Right kidney (tissue), 1 donor: ENCODE measurements at regions not wholly inside any gene's neighbourhood (a gene's known extent, or its start where the extent isn't known, plus 50 kb on each side); places are given as distances from the start of the nearest gene placed in this dataset.

ENCODE experiments used
- DNase-seq: peaks from one replicate; pipeline ENCODE4 v3.0.0-alpha.2; 2016

GRCh38 chr5:17431272-17432050, 66.6 kb upstream of the TAF11L2 start:
- no peak for DNase-seq

DNA sequence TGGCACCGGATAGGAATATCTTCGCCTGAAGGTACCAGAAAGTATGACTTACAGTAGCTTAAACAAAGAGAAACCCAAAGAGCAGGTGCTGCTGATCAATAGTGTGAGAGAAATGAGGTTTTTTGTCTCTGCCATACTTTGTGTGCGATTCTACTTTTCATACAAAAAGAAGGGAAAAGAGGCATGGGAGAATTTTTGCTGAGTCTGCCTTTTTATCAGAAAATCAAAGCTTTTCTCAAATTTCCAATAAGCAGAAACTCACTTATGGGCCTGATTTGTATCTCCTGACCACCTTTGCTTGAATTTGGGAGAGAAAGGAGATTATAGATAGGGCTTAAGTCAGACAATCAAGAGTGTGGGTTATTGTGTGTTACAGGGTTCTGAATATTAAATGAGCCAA, 65.5 kb upstream of the TAF11L2 start:
- DNase-seq, result no peak

GRCh38 chr5:17433406-17433805, 64.6 kb upstream of the TAF11L2 start:
- no peak for DNase-seq

GRCh38 chr5:17434982-17435381, 63.0 kb upstream of the TAF11L2 start:
- no peak for DNase-seq

GRCh38 chr5:17436350-17436749, 61.7 kb upstream of the TAF11L2 start:
- DNase-seq, result no peak

DNA sequence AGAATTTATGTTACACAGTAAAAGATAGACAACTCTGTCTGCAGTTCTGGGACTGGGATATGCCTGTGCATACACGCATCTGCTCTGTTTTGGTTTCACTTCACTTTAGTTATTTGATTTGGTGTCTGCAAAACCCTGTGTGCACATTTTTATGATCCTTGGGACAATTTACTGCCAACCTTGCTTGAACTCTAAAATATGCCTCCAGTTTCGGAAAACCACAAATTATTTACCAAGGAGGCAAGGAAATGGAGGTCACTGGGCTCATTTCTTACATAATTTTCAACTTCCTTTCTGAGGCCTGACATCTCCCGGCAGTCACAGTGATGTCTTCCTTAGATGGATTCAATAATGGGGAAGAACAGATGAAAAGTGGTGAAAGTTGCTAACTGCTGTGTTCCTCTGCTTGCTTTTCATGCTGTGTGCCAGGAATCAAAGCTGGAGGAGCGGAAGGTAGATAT, 61.2 kb upstream of the TAF11L2 start:
- DNase-seq, result peak; percentile 21

DNA sequence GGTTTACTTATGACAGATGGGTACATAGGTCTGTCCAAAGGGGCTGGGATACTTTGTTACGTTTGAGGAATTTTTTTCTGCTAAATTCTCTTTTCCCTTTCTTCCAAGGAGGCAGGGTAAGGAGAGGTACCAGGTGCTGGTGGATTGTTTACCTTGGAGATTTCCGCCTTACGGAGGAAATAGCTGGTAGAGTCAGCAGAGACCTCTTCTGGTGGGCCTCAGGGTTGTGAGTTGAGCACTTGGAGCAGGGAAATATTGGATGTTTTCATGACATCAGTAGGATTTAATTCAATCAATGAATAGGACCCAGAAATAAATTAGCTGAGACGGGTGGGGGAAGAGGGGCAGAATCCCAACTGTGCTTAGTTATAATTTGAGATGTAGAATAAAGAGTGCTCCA, 60.0 kb upstream of the TAF11L2 start:
- no peak for DNase-seq

DNA sequence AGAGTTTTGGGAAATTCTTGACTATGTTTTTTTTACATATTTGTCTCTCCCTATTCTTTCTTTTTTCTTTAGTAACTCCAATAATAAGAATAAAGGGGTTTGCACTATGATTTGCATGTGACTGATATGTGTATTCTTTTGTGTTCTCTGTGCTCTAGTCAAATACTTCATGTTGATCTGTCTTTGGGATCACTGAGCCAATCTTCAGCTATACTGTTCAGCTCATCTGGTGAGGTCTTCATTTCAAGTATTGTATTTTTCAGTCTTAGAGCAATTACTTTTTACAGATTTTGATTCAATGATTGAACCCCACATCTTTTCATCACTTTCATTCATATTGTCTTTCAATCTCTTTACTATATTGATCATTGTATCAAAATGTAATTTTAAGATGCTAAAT, 58.1 kb upstream of the TAF11L2 start:
- DNase-seq, result no peak

GRCh38 chr5:17440766-17441165, 57.3 kb upstream of the TAF11L2 start:
- no peak for DNase-seq

DNA sequence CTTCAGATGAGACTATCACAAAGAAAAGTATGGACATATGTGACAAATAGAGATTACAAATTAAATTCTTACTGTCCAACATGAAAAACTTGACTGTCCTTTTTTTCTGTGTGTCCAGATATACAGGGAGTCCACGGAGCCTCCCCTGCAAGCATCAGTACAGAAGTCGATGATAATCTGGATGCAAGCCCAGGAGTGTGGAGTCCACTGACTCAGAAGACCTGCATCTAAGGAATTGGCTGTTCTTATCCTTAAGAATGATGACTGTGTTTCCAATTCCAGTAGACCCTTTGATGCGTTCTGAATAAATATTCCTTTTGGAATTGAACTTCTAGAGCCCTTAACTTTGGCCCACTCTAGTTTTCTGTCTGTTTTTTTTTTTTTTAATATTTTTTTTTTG, 56.7 kb upstream of the TAF11L2 start:
- no peak for DNase-seq

DNA sequence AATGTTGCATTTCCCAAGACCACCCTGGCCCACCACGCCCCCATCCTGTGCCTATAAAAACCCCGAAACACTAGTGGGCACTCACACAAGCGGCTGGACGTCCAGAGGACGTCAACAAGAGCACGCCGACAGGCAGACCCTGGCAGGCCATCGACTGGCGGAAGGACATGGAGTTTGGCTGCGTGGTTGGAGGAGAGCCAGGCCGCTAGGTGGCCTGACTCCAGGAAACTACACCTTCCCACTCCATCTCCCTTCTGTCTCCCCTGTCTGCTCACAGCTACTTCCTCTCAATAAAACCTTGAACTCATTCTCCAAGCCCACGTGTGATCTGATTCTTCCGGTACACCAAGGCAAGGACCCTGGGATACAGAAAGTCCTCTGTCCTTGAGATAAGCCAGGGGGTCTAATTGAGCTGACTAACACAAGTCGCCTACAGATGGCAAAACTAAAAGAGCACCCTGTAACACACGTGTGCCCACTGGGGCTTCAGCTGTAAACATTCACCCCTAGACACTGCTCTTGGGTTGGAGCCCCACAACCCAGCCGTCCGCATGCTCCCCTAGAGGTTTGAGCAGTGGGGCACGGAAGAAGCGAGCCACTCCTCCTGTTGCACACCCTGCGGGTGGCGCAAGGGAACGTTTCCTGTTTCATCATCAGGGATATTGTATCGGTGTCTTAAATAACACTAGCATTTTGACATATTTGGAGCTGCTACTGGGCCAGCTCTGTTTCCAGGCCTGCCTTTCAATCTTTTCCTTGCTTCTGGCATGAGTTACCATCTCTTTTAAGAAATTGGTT, 54.5 kb upstream of the TAF11L2 start:
- DNase-seq, result no peak

DNA sequence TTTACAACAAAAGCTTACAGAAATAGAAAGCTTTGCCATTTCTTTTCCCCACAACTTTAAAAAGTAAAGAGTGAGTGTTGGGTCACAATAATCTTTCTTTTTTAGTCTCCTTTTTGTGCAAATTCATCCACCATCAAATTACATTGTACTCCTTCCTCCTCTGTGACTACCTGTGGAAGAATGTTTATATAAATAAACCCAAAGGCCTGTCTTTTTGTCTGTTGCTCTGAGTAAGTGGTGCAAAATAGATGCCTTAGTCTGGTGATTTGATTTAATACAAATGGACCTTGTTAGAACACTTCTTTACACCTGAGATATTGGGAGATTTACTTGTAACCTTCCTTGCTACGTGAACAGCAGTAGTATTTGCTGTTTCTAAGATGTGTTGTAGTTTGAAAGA, 53.5 kb upstream of the TAF11L2 start:
- DNase-seq, result no peak

DNA sequence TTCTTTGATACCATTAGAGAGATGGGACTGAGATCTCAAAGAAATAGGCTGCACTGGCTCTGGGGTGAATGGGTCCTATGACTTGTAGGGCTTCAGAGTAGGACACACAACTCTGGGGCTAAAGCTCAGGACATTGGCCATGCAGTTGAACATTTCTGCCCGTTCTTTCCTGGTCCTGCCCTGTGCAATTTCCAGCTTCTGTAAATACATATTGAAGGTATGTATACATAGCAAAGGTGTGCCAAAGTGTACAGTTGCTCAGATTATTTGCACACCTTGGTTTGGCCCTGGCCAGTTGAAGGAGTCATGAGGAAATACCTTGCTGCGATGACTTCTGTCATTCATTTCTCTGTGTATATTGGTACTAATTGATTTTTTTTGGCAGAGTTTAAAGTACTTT, 52.8 kb upstream of the TAF11L2 start:
- DNase-seq, result no peak
